Sigmoid colon (tissue), 4 donors: ENCODE measurements at regions not wholly inside any gene's neighbourhood (a gene's known extent, or its start where the extent isn't known, plus 50 kb on each side); places are given as distances from the start of the nearest gene placed in this dataset.

ENCODE experiments used
- EP300 ChIP-seq, 4 donors: sonication (generic); formaldehyde crosslinking; IDR thresholded peaks; one replicate each; pipeline ENCODE4 v1.6.1; 2017; ENCODE audit warnings: antibody characterized with exemption in 4 of 4
- POLR2A ChIP-seq, 2 donors: fragments of 450-650 bp; IDR thresholded peaks; one replicate each; pipeline ENCODE4 v1.6.1; 2016; ENCODE audit warnings: antibody characterized with exemption in 2 of 2, mild to moderate bottlenecking in 2 of 2, moderate library complexity in 2 of 2
- POLR2AphosphoS5 ChIP-seq, 4 donors: sonication (generic); formaldehyde crosslinking; IDR thresholded peaks; one replicate each; pipeline ENCODE4 v1.6.1; 2017; ENCODE audit warnings: antibody characterized with exemption in 4 of 4
- TF ChIP-seq, protein P1 (sequence below), 4 experiments: fragments of 450-650 bp in 3 of 4; fragments of 200-600 bp in 1 of 4; IDR thresholded peaks; one replicate each; pipeline ENCODE4 v1.5.1; 2016 to 2019; ENCODE audit warnings: antibody characterized with exemption in 4 of 4, mild to moderate bottlenecking in 3 of 4, moderate library complexity in 2 of 4

DNA sequence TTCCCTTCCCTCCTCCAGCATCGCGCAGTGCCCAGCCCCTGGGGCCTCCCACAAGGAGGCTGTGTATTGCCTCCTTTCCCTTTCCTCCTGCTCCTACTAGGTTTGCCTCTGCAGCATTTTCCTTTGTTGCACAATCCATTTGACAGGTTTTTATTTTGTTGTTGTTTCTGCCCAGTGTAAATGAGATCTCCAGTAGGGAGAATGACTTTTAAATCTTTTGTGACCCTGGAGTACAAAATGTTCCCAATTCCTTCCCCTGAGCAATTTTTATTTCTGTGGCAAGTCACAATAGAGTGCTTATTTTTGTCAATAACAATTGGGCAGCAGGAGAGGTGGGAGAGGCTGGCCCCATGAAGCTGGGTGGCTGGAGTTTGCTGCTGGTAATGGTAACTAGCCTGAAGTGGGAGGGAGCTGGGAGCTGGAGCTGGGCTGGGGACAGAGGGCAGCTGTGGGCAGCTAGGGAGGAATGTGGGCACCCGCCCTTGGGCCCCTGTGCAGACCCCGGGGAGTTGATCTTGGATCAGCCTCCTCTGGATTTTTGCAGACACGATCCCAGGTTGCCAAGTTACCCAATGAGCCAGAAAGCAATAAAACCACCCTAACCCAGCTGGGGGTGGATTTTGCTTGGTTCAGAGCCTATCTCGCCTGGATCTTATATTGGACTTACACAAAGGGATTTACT lies 160.1 kb downstream of the KTN1 start:
- TF ChIP-seq POLR2A (IDR thresholded peaks at IDR 0.05) (no peak), EP300 (IDR thresholded peaks at IDR 0.05) (no peak), POLR2AphosphoS5 (IDR thresholded peaks at IDR 0.05) (no peak)
- TF ChIP-seq, protein P1, sequence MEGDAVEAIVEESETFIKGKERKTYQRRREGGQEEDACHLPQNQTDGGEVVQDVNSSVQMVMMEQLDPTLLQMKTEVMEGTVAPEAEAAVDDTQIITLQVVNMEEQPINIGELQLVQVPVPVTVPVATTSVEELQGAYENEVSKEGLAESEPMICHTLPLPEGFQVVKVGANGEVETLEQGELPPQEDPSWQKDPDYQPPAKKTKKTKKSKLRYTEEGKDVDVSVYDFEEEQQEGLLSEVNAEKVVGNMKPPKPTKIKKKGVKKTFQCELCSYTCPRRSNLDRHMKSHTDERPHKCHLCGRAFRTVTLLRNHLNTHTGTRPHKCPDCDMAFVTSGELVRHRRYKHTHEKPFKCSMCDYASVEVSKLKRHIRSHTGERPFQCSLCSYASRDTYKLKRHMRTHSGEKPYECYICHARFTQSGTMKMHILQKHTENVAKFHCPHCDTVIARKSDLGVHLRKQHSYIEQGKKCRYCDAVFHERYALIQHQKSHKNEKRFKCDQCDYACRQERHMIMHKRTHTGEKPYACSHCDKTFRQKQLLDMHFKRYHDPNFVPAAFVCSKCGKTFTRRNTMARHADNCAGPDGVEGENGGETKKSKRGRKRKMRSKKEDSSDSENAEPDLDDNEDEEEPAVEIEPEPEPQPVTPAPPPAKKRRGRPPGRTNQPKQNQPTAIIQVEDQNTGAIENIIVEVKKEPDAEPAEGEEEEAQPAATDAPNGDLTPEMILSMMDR (IDR thresholded peaks at IDR 0.05): no peak
